ENCODE measurements at regions not wholly inside any gene's neighbourhood (a gene's known extent, or its start where the extent isn't known, plus 50 kb on each side); places are given as distances from the start of the nearest gene placed in this dataset.
A peak's percentile ranks its signal among the peaks of the same experiment; 100 is the strongest.

DNA sequence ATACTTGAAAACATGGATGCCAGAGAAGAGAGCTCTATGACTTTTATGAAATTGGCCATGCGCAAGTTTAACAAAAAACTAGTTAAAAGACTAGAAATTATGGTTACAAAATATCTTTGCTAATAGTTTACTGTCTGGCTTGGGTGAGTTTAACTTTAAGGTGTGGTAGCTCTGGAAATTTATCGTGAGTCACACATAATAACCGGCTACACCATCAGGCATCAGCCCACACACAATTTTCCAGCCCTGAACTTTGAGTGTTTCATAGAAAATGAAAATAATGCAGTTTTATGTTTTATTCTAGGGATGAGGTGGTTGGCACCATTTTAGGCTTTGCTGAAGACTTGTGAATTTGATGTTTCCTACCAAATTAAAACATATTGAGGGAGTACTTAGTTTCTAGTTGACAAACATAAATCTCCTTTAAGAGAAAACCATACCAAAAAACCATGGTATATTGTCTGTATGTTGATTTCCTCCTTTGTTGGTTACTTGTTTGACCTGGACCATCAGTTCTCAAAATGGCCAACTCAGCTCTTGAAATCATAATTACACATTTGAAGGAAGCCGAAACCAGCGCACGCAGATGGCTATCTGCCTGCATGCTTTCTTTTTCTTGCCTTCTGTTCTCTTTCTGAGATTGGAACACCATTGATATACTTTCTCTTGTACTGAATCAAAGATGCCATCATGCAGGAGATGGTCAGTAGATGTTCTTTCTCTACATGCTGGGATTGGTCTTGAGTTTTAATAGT is 125.1 kb downstream of the AKAP11 start:
- Histone ChIP-seq H3K9ac (no peak overlapping the region), H3K4me2 (no peak overlapping the region), H3K36me3 (no peaks in the 10 kb centered on the region), H3K27me3 (no peaks in the 10 kb centered on the region), H3K4me3 (no peak overlapping the region), H3K27ac (no peak overlapping the region), H2AFZ (replicated peaks) (no peak overlapping the region), H3K9me3 (ENCODE audit: low read depth) (no peaks in the 10 kb centered on the region), H3K4me1 (peaks cover 13% of the 10 kb centered on the region), H4K20me1 (ENCODE audit: low read depth) (no peaks in the 10 kb centered on the region), H3F3A (ENCODE audit: low read depth) (no peaks in the 10 kb centered on the region), H3K79me2 (ENCODE audit: low read depth) (no peaks in the 10 kb centered on the region)
- Mint-ChIP-seq H3K36me3 (no peaks in the 10 kb centered on the region), H3K27me3 (ENCODE audit: insufficient read depth, low read depth) (no peaks in the 10 kb centered on the region), H3K27ac (no peak overlapping the region), H3K9me3 (peaks cover 3% of the 10 kb centered on the region), H3K4me1 (peaks cover 2% of the 10 kb centered on the region), H3K4me3 (no peak overlapping the region)
- no peak for DNase-seq (ENCODE audit: low spot score)
- no peak for TF ChIP-seq EZH2 (IDR thresholded peaks at IDR 0.05)
- TF ChIP-seq, protein P1, sequence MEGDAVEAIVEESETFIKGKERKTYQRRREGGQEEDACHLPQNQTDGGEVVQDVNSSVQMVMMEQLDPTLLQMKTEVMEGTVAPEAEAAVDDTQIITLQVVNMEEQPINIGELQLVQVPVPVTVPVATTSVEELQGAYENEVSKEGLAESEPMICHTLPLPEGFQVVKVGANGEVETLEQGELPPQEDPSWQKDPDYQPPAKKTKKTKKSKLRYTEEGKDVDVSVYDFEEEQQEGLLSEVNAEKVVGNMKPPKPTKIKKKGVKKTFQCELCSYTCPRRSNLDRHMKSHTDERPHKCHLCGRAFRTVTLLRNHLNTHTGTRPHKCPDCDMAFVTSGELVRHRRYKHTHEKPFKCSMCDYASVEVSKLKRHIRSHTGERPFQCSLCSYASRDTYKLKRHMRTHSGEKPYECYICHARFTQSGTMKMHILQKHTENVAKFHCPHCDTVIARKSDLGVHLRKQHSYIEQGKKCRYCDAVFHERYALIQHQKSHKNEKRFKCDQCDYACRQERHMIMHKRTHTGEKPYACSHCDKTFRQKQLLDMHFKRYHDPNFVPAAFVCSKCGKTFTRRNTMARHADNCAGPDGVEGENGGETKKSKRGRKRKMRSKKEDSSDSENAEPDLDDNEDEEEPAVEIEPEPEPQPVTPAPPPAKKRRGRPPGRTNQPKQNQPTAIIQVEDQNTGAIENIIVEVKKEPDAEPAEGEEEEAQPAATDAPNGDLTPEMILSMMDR (IDR thresholded peaks at IDR 0.05) = no peak
- TF ChIP-seq EZH2phosphoT487 (IDR thresholded peaks at IDR 0.05) = no peak

DNA sequence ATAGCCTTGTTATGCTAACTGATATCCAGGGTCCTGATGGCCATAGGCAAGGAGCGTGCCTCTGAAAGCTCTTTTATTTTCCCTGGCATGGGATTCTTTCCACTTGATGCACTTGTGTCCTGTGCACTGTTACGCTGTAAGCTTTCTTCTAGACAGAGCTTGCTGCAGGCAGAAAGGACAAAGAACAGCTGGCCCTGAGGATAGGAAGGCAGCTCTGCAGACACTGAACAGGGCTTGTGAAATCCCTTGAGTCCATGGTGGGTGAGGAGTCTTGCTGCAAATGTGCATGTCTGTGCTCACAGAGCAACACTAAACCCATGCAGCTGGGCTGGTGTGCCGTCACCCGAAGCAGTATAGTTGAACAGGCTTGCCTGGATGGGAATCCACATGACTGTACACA is 126.6 kb downstream of the AKAP11 start:
- H3K27ac Mint-ChIP-seq = peak overlapping the region; percentile 48
- peaks cover 2% of the 10 kb centered on the region for H3K4me1 Mint-ChIP-seq
- Histone ChIP-seq H3K4me3 (no peak overlapping the region), H4K20me1 (ENCODE audit: low read depth) (no peaks in the 10 kb centered on the region), H3K79me2 (ENCODE audit: low read depth) (no peaks in the 10 kb centered on the region), H3K4me2 (no peak overlapping the region), H3K9me3 (ENCODE audit: low read depth) (no peaks in the 10 kb centered on the region), H3K4me1 (peaks cover 13% of the 10 kb centered on the region), H3K36me3 (no peaks in the 10 kb centered on the region), H3K27me3 (no peaks in the 10 kb centered on the region), H3F3A (ENCODE audit: low read depth) (no peaks in the 10 kb centered on the region), H3K27ac (no peak overlapping the region), H2AFZ (replicated peaks) (peak overlapping the region; percentile 73), H3K9ac (no peak overlapping the region)
- H3K36me3 Mint-ChIP-seq = no peaks in the 10 kb centered on the region
- DNase-seq (ENCODE audit: low spot score) = peak; percentile 47
- no peaks in the 10 kb centered on the region for H3K27me3 Mint-ChIP-seq (ENCODE audit: insufficient read depth, low read depth)
- no peak overlapping the region for H3K4me3 Mint-ChIP-seq
- H3K9me3 Mint-ChIP-seq = peaks cover 3% of the 10 kb centered on the region
- no peak for TF ChIP-seq EZH2 (IDR thresholded peaks at IDR 0.05)
- TF ChIP-seq, protein P1 (IDR thresholded peaks at IDR 0.05) = no peak
- no peak for TF ChIP-seq EZH2phosphoT487 (IDR thresholded peaks at IDR 0.05)

DNA sequence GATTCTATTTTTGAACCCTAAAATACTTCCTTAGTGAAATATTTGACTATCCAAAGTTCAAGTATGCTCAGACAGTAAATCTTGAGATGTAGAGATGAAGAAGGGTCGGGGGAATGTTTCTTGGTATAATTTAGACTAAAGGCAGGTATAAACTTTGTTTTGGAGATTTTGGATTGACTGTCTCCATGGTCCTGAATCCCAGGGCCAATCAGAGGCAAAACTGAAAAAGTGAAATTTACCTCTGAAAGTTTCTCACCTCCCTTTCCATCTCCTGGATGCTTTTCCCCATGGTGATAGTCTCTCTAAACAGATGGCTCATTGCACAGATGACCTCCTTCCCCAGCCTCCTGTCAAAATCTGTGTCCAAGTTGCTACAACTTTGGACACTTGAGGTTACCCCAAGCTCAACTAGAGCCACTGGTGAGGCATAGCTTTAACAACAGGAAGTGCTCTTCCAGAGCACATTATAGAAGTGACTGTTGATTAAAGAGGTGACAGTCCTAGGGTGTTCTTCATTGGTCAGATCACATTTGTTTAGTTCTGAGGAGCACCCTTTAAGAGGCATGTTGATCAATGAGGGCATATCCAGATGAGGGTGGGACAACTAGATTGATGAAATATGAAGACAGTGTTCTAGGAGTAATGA is 128.4 kb downstream of the AKAP11 start:
- H3K27me3 ChIP-seq = no peaks in the 10 kb centered on the region
- DNase-seq (ENCODE audit: low spot score) = no peak
- H3F3A ChIP-seq (ENCODE audit: low read depth) = no peaks in the 10 kb centered on the region
- no peak overlapping the region for H3K27ac ChIP-seq
- no peaks in the 10 kb centered on the region for H3K9me3 ChIP-seq (ENCODE audit: low read depth)
- no peaks in the 10 kb centered on the region for H4K20me1 ChIP-seq (ENCODE audit: low read depth)
- Mint-ChIP-seq H3K4me3 (no peak overlapping the region), H3K27ac (no peak overlapping the region), H3K27me3 (ENCODE audit: insufficient read depth, low read depth) (no peaks in the 10 kb centered on the region), H3K36me3 (no peaks in the 10 kb centered on the region), H3K4me1 (peaks cover under 1% of the 10 kb centered on the region), H3K9me3 (no peaks in the 10 kb centered on the region)
- H3K4me1 ChIP-seq = peaks cover 13% of the 10 kb centered on the region
- H3K4me3 ChIP-seq = no peak overlapping the region
- H3K9ac ChIP-seq = no peak overlapping the region
- H3K79me2 ChIP-seq (ENCODE audit: low read depth) = no peaks in the 10 kb centered on the region
- TF ChIP-seq EZH2phosphoT487 (IDR thresholded peaks at IDR 0.05) (no peak), EZH2 (IDR thresholded peaks at IDR 0.05) (no peak)
- TF ChIP-seq, protein P1 (IDR thresholded peaks at IDR 0.05) = no peak
- no peak overlapping the region for H3K4me2 ChIP-seq
- no peaks in the 10 kb centered on the region for H3K36me3 ChIP-seq
- H2AFZ ChIP-seq (replicated peaks) = no peak overlapping the region
